ENCODE measurements at regions not wholly inside any gene's neighbourhood (a gene's known extent, or its start where the extent isn't known, plus 50 kb on each side); places are given as distances from the start of the nearest gene placed in this dataset.
"Not testable (repeated sequence)": the region's sequence is repeated elsewhere in the genome, so short reads cannot be mapped to it uniquely, and the experiment has no call there.

- TF ChIP-seq CTCF (conservative IDR thresholded peaks at IDR 0.05 in 1 of 2, IDR thresholded peaks at IDR 0.05 in 1 of 2; ENCODE audit: extremely low read depth in 1 of 2, insufficient read depth in 1 of 2, low read depth in 1 of 2, low read length in 2 of 2); EZH2 (IDR thresholded peaks at IDR 0.05; ENCODE audit: borderline replicate concordance, low read length): not testable (repeated sequence)
Measured at GRCh38 chr20:30815027-30815576, 442.4 kb upstream of the DEFB115 start.
